Ovary (tissue), 3 donors: ENCODE measurements at regions not wholly inside any gene's neighbourhood (a gene's known extent, or its start where the extent isn't known, plus 50 kb on each side); places are given as distances from the start of the nearest gene placed in this dataset.

Experiments used
- CTCF ChIP-seq, 3 donors: fragments of 450-650 bp in 2 of 3; fragments of 200-600 bp in 1 of 3; IDR thresholded peaks; one replicate each; pipeline versions ENCODE4 v1.5.1 to v1.8.0; 2016 to 2022; ENCODE audit warnings: antibody characterized with exemption in 3 of 3, mild to moderate bottlenecking in 1 of 3
- EP300 ChIP-seq: sonication (generic); formaldehyde crosslinking; IDR thresholded peaks from one replicate; pipeline ENCODE4 v1.6.1; 2017; ENCODE audit warnings: antibody characterized with exemption
- POLR2A ChIP-seq: fragments of 450-650 bp; IDR thresholded peaks from one replicate; pipeline ENCODE4 v1.6.1; 2017; ENCODE audit warnings: antibody characterized with exemption, mild to moderate bottlenecking, moderate library complexity
- donor health status: DM: no; HTN: no; CAD: no.

GRCh38 chr2:66362701-66363100 is 72.2 kb upstream of the MEIS1 start:
- TF ChIP-seq CTCF (IDR thresholded peaks at IDR 0.05) (no peak), EP300 (no peak), POLR2A (no peak)
